RWPE2 (cell line): ENCODE measurements at regions not wholly inside any gene's neighbourhood (a gene's known extent, or its start where the extent isn't known, plus 50 kb on each side); places are given as distances from the start of the nearest gene placed in this dataset.

Source experiments
- ATAC-seq: fragments of 200-7000 bp; cut with Tn5 transposase; 3 replicates; pipeline ENCODE4 v1.9.1; 2021; ENCODE audit warnings: low read depth
- DNase-seq: peaks from one replicate; pipeline ENCODE4 v3.0.0-alpha.2; 2020; ENCODE audit warnings: low spot score
- H3K27ac ChIP-seq: fragments of 450-650 bp; 2 replicates; pipeline ENCODE4 v1.5.1; 2017; ENCODE audit warnings: mild to moderate bottlenecking; ENCODE audit not compliant: poor library complexity, severe bottlenecking
- H3K27me3 ChIP-seq: fragments of 250-450 bp; sonication (Bioruptor Pico); 2 replicates; pipeline ENCODE4 v1.5.1; 2021; ENCODE audit warnings: mild to moderate bottlenecking, moderate library complexity; ENCODE audit not compliant: insufficient read depth, poor library complexity, severe bottlenecking
- H3K36me3 ChIP-seq: fragments of 250-450 bp; sonication (Bioruptor Pico); 2 replicates; pipeline ENCODE4 v1.5.1; 2020; ENCODE audit warnings: low read depth, mild to moderate bottlenecking, moderate library complexity
- H3K4me1 ChIP-seq: fragments of 250-450 bp; sonication (Bioruptor Pico); 2 replicates; pipeline ENCODE4 v1.5.1; 2021; ENCODE audit warnings: mild to moderate bottlenecking, moderate library complexity; ENCODE audit not compliant: insufficient read depth, poor library complexity, severe bottlenecking
- H3K4me3 ChIP-seq: fragments of 250-450 bp; sonication (Bioruptor Pico); 2 replicates; pipeline ENCODE4 v1.5.1; 2021; ENCODE audit warnings: mild to moderate bottlenecking, moderate library complexity; ENCODE audit not compliant: severe bottlenecking
- H3K9me3 ChIP-seq: fragments of 250-450 bp; sonication (Bioruptor Pico); 2 replicates; pipeline ENCODE4 v1.5.1; 2021; ENCODE audit warnings: mild to moderate bottlenecking, moderate library complexity; ENCODE audit not compliant: severe bottlenecking
- CTCF ChIP-seq: fragments of 450-650 bp; IDR thresholded peaks from one replicate; pipeline ENCODE4 v1.5.1; 2017; ENCODE audit warnings: mild to moderate bottlenecking, moderate library complexity; ENCODE audit not compliant: poor library complexity, severe bottlenecking

GRCh38 chr21:34296878-34297277 is 66.9 kb upstream of the KCNE2 start:
- Histone ChIP-seq H3K9me3 (no peaks in the 10 kb centered on the region), H3K27me3 (no peaks in the 10 kb centered on the region), H3K27ac (no peak overlapping the region), H3K36me3 (no peaks in the 10 kb centered on the region), H3K4me1 (no peaks in the 10 kb centered on the region), H3K4me3 (no peak overlapping the region)
- ATAC-seq: no peak
- no peak for DNase-seq
- TF ChIP-seq CTCF: no peak

- ATAC-seq (no peak), DNase-seq (no peak)
- no peaks in the 10 kb centered on the region for H3K4me1 ChIP-seq
- peaks cover 1% of the 10 kb centered on the region for H3K27me3 ChIP-seq
- TF ChIP-seq CTCF: no peak
- no peak overlapping the region for H3K27ac ChIP-seq
- no peaks in the 10 kb centered on the region for H3K9me3 ChIP-seq
- H3K4me3 ChIP-seq: no peak overlapping the region
- no peaks in the 10 kb centered on the region for H3K36me3 ChIP-seq
These were observed 65.2 kb upstream of the KCNE2 start for GRCh38 chr21:34298534-34299167.

GRCh38 chr21:34299168-34299539 is 64.7 kb upstream of the KCNE2 start:
- Histone ChIP-seq H3K36me3 (no peaks in the 10 kb centered on the region), H3K9me3 (no peaks in the 10 kb centered on the region), H3K27me3 (peaks cover 6% of the 10 kb centered on the region), H3K4me1 (no peaks in the 10 kb centered on the region), H3K27ac (no peak overlapping the region), H3K4me3 (no peak overlapping the region)
- no peak for ATAC-seq
- no peak for TF ChIP-seq CTCF
- no peak for DNase-seq

- H3K4me3 ChIP-seq: no peak overlapping the region
- peaks cover 7% of the 10 kb centered on the region for H3K27me3 ChIP-seq
- no peak for ATAC-seq
These were observed 61.3 kb upstream of the KCNE2 start for GRCh38 chr21:34302521-34302920.

More at GRCh38 chr21:34302521-34302920, 61.3 kb upstream of the KCNE2 start:
- Histone ChIP-seq H3K36me3 (no peaks in the 10 kb centered on the region), H3K27ac (no peak overlapping the region), H3K4me1 (no peaks in the 10 kb centered on the region), H3K9me3 (no peaks in the 10 kb centered on the region)
- no peak for DNase-seq
- no peak for TF ChIP-seq CTCF
